GM12874 (cell line): ENCODE measurements at regions not wholly inside any gene's neighbourhood (a gene's known extent, or its start where the extent isn't known, plus 50 kb on each side); places are given as distances from the start of the nearest gene placed in this dataset.

Experiments used
- TF ChIP-seq, protein P1 (sequence below): IDR thresholded peaks from 2 replicates; pipeline ENCODE4 v1.5.1; 2011; ENCODE audit warnings: low read depth, mild to moderate bottlenecking, control low read depth, low read length, moderate library complexity; ENCODE audit not compliant: insufficient read depth

DNA sequence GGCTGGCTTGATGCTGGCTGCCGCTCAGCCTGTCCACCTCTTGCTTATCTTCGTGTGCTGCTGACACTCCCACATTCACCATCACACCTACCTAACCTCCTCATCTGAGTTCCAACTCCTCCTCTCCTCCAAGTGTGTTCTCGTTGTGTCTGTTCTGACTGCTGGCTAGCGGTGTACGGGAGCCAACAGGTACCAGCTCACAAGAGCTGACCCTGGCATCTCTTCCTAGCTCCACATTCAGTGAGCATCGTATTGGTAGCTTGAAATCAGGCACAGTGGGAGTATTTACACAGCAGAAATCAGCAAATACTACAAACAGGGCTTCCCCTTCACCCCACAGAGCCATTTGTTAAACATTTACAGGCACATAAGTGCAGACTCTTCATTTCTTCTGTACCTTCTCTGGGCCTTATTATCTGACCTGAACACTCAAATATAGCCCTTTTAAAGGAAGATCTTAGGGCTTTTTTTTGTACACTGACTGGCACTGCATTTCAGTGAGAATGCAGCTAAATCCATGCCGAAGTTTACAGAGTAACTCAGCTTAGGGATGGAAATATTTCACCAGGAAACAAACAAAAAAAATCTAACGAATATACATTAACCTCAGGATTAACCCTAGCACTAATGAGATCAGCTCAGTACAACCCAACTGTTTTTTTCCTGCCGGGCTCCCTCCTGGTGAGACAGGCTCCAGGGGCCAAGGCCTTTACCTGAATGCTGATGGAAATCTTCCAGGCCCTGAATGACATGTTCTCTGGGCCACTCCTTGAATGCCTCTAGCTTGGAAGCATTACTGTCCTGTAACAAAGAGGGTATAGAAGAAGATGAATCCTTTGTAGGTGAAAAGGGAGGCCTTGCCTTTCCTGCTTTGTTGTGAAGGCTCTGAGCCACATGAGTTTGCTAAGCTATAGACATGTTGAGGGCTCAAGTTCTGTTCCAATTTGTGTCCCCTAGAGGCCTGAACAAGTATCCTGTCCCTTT, 150.5 kb upstream of the LPP start:
- TF ChIP-seq, protein P1, sequence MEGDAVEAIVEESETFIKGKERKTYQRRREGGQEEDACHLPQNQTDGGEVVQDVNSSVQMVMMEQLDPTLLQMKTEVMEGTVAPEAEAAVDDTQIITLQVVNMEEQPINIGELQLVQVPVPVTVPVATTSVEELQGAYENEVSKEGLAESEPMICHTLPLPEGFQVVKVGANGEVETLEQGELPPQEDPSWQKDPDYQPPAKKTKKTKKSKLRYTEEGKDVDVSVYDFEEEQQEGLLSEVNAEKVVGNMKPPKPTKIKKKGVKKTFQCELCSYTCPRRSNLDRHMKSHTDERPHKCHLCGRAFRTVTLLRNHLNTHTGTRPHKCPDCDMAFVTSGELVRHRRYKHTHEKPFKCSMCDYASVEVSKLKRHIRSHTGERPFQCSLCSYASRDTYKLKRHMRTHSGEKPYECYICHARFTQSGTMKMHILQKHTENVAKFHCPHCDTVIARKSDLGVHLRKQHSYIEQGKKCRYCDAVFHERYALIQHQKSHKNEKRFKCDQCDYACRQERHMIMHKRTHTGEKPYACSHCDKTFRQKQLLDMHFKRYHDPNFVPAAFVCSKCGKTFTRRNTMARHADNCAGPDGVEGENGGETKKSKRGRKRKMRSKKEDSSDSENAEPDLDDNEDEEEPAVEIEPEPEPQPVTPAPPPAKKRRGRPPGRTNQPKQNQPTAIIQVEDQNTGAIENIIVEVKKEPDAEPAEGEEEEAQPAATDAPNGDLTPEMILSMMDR: no peak

DNA sequence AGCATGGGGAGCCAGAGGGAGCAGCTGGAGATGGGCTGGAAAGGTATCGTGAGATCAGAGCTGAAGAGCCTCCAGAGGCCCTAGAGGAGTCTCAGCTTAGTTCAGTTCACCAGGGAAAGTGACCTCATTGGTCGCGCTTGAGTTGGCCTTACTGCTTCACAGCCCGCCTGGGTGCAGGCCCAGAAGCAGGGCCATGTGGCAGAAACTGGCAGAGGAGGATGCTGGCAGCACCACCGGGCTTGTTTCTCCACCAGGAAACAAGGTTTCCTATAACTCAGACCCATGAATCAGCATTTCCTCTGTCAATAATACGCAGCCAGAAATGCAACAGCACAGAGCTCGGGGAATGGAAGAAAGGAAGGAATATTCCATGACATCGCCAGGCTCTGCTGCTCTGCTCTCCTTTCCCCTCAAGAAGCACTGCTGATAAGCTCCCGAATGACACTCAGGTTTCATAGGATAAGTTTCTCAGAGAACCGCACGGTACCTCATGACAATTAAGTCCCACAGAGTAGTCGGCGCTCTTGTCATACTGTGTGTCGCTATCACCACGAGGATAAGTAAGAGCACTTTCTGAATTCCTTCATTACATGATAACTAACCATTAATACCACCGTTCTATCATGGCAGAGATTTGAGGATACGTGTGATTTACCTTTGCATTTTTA, 147.1 kb upstream of the LPP start:
- TF ChIP-seq, protein P1: no peak

DNA sequence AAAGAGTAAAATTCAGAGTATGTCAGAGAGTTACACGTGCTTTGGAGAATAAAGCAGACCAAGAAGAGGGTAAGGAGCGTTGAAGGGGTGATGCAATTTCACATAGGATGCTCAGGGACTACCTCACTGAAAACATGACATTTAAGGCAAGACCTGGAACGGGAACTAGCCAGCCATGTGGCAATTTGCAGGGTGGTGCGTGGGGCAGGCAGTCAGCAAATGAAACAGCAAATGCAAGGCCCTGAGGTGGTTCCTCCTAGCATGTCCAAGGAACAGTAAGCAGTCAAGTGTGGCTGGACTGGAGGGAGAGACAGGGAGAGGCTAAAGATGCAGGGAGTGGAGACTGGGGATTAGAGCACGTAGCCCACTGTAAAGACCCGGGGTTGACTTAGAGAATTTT, 146.1 kb upstream of the LPP start:
- TF ChIP-seq, protein P1: no peak

DNA sequence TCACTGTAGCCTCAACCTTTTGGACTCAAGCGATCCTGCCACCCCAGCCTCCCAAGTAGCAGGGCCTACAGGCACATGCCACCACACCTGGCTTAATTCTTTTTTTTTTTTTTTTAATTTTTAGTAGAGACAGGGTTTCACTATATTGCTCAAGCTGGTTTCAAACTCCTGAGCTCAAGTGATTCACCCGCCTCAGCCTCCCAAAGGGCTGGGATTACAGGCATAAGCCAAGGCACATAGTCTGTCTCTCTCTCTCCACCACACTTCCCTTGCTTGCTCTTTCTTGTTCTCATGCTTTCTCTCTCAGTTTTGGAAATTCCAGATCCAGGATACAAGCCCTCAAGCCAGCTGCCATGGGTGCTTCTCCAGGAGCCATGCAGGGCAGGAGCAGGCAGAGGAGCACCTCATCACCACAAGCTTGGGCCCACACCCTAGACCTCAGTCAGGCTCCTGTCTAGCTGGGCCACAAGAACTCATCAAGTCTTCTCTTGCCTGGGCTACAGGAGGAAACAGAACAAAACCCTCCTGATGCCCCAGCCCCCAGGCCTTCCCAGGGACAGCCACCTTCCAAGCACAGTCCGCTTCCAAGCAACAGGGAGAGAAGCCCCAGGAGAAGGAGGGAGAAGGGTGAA, 145.3 kb upstream of the LPP start:
- TF ChIP-seq, protein P1: no peak

DNA sequence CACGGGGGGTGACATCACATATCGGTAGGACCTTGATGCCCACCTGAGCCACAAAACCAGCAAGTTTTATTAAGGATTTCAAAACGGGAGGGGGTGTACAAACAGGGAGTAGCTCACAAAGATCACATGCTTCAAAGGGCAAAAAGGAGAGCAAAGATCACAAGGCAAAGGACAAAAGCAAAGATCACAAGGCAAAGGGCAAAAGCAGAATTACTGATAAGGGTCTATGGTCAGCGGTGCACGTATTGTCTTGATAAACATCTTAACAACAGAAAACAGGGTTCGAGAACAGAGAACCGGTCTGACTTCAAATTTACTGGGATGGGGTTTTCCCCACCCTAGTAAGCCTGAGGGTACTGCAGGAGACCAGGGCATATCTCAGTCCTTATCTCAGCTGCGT, 143.5 kb upstream of the LPP start:
- TF ChIP-seq, protein P1: no peak

DNA sequence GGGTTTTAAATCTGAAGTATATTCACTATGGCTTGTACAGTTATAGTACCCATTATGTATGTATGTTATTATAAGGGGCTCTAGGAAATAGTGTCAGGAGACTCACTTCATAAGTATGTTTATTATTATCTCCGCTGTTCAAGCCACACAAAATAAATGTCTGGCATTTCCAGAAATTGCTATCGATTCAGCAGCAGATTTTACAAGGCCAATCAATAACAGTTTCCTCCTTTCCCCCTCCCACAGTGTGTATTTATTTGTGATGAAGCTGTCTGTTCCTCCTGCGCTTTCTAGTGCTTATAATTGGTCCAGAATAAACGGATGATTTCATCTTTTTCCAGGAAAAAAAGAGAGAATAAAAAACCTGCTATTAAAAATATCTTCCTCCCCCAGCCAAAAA, 134.2 kb upstream of the LPP start:
- TF ChIP-seq, protein P1: no peak

DNA sequence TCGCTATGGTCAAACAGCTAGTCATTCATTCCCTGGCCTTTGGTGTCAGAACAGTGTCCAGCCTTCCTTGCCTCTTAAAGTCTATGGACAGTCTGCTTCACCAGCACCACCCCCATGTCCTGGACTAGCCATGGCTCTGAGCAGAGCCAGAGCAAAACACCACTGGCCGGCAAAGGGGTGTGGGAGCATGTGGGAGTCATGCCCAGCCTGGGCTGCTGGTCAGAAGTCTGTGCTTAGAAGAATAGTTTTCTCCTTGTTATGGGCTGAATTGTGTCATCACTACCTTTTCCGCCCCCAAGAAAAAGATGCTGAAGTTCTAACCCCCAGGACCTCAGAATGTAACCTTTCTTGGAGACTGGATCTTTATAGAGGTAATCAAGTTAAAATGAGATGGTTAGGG, 132.9 kb upstream of the LPP start:
- TF ChIP-seq, protein P1: no peak
